T-cell (primary cell): ENCODE measurements at regions not wholly inside any gene's neighbourhood (a gene's known extent, or its start where the extent isn't known, plus 50 kb on each side); places are given as distances from the start of the nearest gene placed in this dataset.

Experiments
- ATAC-seq, 4 experiments: fragments of 200-7000 bp in 3 of 4; fragments of 150-1000 bp in 1 of 4; cut with Tn5 transposase; replicated peaks in 1 of 4; 1 replicate in 3 of 4; 2 replicates in 1 of 4; pipeline ENCODE4 v1.10.0; 2021; ENCODE audit warnings: moderate library complexity in 3 of 4, mild to moderate bottlenecking in 2 of 4, moderate number of reproducible peaks in 1 of 4
- CTCF ChIA-PET, 2 donors: fragments of 300-600 bp; sonication (Branson Sonifier 250); formaldehyde crosslinking; loops; one replicate each; lab custom pipeline; 2022; ENCODE audit warnings: antibody characterized with exemption in 2 of 2; lab: Charles Lee
- POLR2A ChIA-PET, 2 donors: fragments of 300-600 bp; sonication (Branson Sonifier 250); formaldehyde crosslinking; loops; one replicate each; lab custom pipeline; 2022; ENCODE audit warnings: antibody characterized with exemption in 2 of 2; lab: Charles Lee
- DNase-seq, 35 experiments: peaks; one replicate each; pipeline versions ENCODE4 v3.0.0 to v3.0.0-alpha.2; 2013 to 2023
- H3K27ac ChIP-seq: one replicate; pipeline ENCODE4 v1.5.1; 2013; ENCODE audit warnings: low read length
- H3K27me3 ChIP-seq, 2 experiments: replicated peaks in 1 of 2; 1 replicate in 1 of 2; 2 replicates in 1 of 2; pipeline versions ENCODE4 v1.6.1 to v1.7.0; 2013; ENCODE audit warnings: low read length in 1 of 2, mixed read lengths in 1 of 2; ENCODE audit not compliant: control insufficient read depth in 2 of 2, insufficient read depth in 2 of 2; ENCODE audit errors: extremely low read depth in 1 of 2
- H3K36me3 ChIP-seq, 2 donors: 1 replicate in 1 of 2; 2 replicates in 1 of 2; pipeline versions ENCODE4 v1.6.1 to v1.7.0; 2013; ENCODE audit warnings: low read length in 1 of 2; ENCODE audit not compliant: control insufficient read depth in 2 of 2, insufficient read depth in 1 of 2; ENCODE audit errors: extremely low read depth in 1 of 2
- H3K4me1 ChIP-seq, 2 experiments: 1 replicate in 1 of 2; 2 replicates in 1 of 2; pipeline versions ENCODE4 v1.6.1 to v1.7.0; 2013; ENCODE audit warnings: low read length in 2 of 2, mixed read lengths in 1 of 2; ENCODE audit not compliant: insufficient read depth in 2 of 2, control insufficient read depth in 1 of 2; ENCODE audit errors: extremely low read depth in 1 of 2
- H3K4me3 ChIP-seq, 2 donors: 1 replicate in 1 of 2; 2 replicates in 1 of 2; pipeline versions ENCODE4 v1.5.1 to v1.7.0; 2013; ENCODE audit warnings: mild to moderate bottlenecking in 2 of 2, low read length in 1 of 2, moderate library complexity in 1 of 2; ENCODE audit not compliant: control insufficient read depth in 1 of 2; ENCODE audit errors: extremely low read depth in 1 of 2
- H3K9me3 ChIP-seq: 2 replicates; pipeline ENCODE4 v1.7.0; 2013
- H3K27ac Mint-ChIP-seq, 2 donors: one replicate each; pipeline ENCODE4 v1.8.0; 2020 to 2021; ENCODE audit warnings: mild to moderate bottlenecking in 2 of 2, mixed read lengths in 2 of 2
- H3K27me3 Mint-ChIP-seq, 2 donors: one replicate each; pipeline ENCODE4 v1.8.0; 2021 to 2022; ENCODE audit warnings: mixed read lengths in 2 of 2
- H3K36me3 Mint-ChIP-seq: one replicate; pipeline ENCODE4 v1.8.0; 2021; ENCODE audit warnings: mixed read lengths
- H3K4me1 Mint-ChIP-seq, 3 donors: one replicate each; pipeline ENCODE4 v1.8.0; 2020 to 2022; ENCODE audit warnings: mixed read lengths in 3 of 3, mild to moderate bottlenecking in 1 of 3
- H3K4me3 Mint-ChIP-seq, 3 donors: one replicate each; pipeline ENCODE4 v1.8.0; 2020 to 2022; ENCODE audit warnings: mild to moderate bottlenecking in 3 of 3, mixed read lengths in 3 of 3, moderate library complexity in 3 of 3
- H3K9me3 Mint-ChIP-seq, 3 donors: one replicate each; pipeline ENCODE4 v1.8.0; 2020 to 2022; ENCODE audit warnings: mixed read lengths in 3 of 3
- WGBS: methylation state at CpG from one replicate; pipeline ENCODE4 v1.1.5; 2013; ENCODE audit warnings: missing lambda C conversion rate; ENCODE audit not compliant: insufficient coverage; 5-methylcytosine and 5-hydroxymethylcytosine counted together

DNA sequence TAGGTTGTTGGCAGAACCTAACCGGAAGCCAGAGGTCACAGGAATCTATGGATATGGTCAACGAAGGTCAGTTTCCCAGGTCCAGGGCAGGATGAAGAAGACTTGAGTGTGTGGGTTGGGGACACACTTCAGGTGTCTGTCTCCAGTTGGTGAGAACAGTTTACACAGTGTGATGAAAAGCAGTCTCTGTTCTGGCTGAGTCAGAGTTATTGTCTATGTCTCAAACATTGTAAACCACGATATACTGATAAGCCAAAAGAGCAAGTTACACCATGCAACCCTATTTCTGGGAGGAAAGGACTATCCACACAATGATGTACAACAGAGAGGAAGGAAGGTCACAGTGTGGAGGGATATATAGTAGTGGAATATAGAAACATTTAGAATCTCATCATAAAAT lies 187.1 kb upstream of the C1QTNF7 start:
- no peak overlapping the region for H3K4me3 Mint-ChIP-seq

DNA sequence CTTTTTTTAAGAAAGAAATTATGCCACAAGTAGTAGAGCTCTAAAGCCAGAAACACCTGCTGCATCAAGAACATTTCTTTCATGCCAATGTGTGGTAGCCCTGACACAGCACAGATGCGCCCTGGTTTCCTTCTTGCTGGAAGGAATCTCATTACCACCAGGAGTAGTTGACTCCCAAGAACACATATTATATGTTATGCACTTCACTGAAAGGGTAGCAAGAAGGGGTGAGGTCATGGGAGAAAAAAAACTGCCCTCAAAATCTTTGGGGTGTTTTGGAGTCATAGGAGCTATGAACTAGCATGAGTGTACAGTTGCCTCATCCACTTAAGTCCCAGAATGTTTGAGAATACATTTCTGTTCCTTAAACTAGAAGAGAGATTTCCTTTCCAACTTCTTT lies 185.8 kb upstream of the C1QTNF7 start:
- ChIA-PET POLR2A (no interaction called here), CTCF (interaction anchor here (1.1 to 1.4 kb wide), 3 partner anchors 9 to 215 kb away, joined by 4 to 5 read pairs (median 4); no protein-coding TSS in a partner anchor)
- Mint-ChIP-seq H3K4me1 (peaks cover 0 to 9% (median 0%) of the 10 kb centered on the region in 3 donors), H3K4me3 (no peak overlapping the region), H3K27ac (no peak overlapping the region), H3K27me3 (no peaks in the 10 kb centered on the region), H3K36me3 (no peaks in the 10 kb centered on the region), H3K9me3 (no peaks in the 10 kb centered on the region)
- DNase-seq (no peak), ATAC-seq (no peak)
- Histone ChIP-seq H3K27me3 (no peaks in the 10 kb centered on the region), H3K4me3 (no peak overlapping the region), H3K36me3 (no peaks in the 10 kb centered on the region), H3K27ac (no peak overlapping the region), H3K4me1 (no peaks in the 10 kb centered on the region), H3K9me3 (no peaks in the 10 kb centered on the region)
- WGBS = no CpG with 5 or more reads among the region's 1 CpG

More for the DNA sequence above, 187.1 kb upstream of the C1QTNF7 start:
- no peaks in the 10 kb centered on the region for H3K36me3 Mint-ChIP-seq
- no peaks in the 10 kb centered on the region for H3K4me1 ChIP-seq
- ChIA-PET CTCF (no interaction called here), POLR2A (no interaction called here)
- H3K27ac ChIP-seq = no peak overlapping the region
- no peaks in the 10 kb centered on the region for H3K27me3 ChIP-seq
- H3K4me3 ChIP-seq = no peak overlapping the region
- WGBS = 43% methylated on average over 1 of the region's 3 CpGs
- ATAC-seq (no peak), DNase-seq (no peak)
- H3K9me3 Mint-ChIP-seq = no peaks in the 10 kb centered on the region
- no peak overlapping the region for H3K27ac Mint-ChIP-seq
- H3K9me3 ChIP-seq = no peaks in the 10 kb centered on the region
- no peaks in the 10 kb centered on the region for H3K36me3 ChIP-seq
- no peaks in the 10 kb centered on the region for H3K27me3 Mint-ChIP-seq
- H3K4me1 Mint-ChIP-seq = peaks cover 0 to 9% (median 0%) of the 10 kb centered on the region in 3 donors

DNA sequence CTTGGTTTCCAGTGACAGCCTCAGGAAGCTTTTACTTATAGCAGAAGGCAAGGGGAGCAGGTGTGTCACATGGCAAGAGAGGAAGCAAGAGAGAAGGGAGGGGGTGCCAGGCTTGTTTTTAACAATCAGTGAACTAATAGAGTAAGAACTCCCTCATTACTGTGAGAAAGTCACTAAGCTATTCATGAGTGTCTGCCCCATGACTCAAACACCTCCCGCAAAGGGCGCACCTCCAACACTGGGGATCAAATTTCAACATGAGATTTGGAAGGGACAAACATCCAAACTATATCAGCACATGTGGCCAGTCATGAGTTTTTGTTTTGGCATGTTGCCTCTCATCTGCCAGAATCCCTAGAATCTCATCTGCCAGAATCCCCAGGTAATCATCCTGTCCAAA lies 183.5 kb upstream of the C1QTNF7 start:
- ATAC-seq = no peak
- DNase-seq = no peak
- Mint-ChIP-seq H3K36me3 (no peaks in the 10 kb centered on the region), H3K4me3 (no peak overlapping the region), H3K27me3 (no peaks in the 10 kb centered on the region), H3K27ac (no peak overlapping the region), H3K4me1 (no peaks in the 10 kb centered on the region), H3K9me3 (no peaks in the 10 kb centered on the region)
- Histone ChIP-seq H3K27me3 (no peaks in the 10 kb centered on the region), H3K27ac (no peak overlapping the region), H3K36me3 (no peaks in the 10 kb centered on the region), H3K4me3 (no peak overlapping the region), H3K4me1 (no peaks in the 10 kb centered on the region), H3K9me3 (no peaks in the 10 kb centered on the region)
- WGBS = 100% methylated on average over 2 of the region's 2 CpGs
- CTCF ChIA-PET = interaction anchor here in 1 of 2 donors (1.0 kb wide), 1 partner anchor 9 kb away, joined by 3 read pairs; no protein-coding TSS in a partner anchor
- POLR2A ChIA-PET = no interaction called here

DNA sequence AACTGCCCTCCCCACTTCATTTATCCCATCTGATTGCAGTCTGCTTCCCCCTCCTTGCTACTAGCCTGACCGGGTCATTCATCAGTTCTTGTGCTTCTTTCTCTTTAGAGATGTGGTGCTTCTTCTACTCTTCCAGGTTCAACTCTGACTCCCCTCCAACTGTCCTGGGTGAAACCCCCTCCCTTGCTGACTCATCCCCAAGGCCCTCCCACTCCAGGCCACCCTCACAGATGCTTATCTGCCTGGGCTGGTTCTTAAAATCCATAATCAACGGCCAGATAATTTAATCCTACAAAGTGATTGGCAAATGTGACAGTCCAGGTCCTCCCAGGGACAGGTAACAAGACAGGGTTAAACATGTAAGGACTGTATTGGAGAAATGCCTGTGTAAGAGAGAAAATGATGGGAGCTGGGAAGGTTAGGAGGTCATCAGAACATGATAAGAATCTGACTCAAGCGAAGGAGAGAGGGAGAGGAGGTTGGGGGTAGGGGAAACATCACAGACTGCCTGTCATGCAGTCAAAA lies 182.8 kb upstream of the C1QTNF7 start:
- Histone ChIP-seq H3K4me3 (no peak overlapping the region), H3K27me3 (no peaks in the 10 kb centered on the region), H3K9me3 (no peaks in the 10 kb centered on the region), H3K36me3 (no peaks in the 10 kb centered on the region), H3K4me1 (no peaks in the 10 kb centered on the region), H3K27ac (no peak overlapping the region)
- ChIA-PET POLR2A (no interaction called here), CTCF (interaction anchor here in 1 of 2 donors (1.0 kb wide), 1 partner anchor 9 kb away, joined by 3 read pairs; no protein-coding TSS in a partner anchor)
- no peak overlapping the region for H3K27ac Mint-ChIP-seq
- 71% methylated on average over 2 of the region's 3 CpGs for WGBS
- ATAC-seq = no peak
- H3K4me1 Mint-ChIP-seq = no peaks in the 10 kb centered on the region
- DNase-seq = no peak
- no peaks in the 10 kb centered on the region for H3K9me3 Mint-ChIP-seq
- no peaks in the 10 kb centered on the region for H3K36me3 Mint-ChIP-seq
- H3K4me3 Mint-ChIP-seq = no peak overlapping the region
- H3K27me3 Mint-ChIP-seq = no peaks in the 10 kb centered on the region

DNA sequence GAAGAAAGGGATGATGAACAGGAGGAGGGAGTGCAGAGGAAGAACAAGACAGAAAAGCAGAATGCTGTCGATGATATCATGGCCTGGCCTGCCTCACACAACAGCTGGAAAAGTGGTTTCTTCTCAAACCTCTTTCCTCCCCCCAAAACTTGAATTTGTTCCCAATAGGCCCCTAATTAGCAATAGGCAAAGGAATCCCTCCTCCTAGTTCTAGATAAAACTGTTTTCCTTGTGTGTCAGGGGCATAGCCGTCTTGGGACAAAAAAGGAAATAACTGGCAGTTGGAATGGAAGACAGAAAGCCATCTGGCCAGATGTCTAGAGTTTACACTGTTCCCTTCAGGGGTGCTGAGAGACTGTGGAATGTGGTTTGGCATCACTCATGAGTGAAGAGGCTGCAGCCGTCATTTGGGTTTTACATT lies 177.8 kb upstream of the C1QTNF7 start:
- Histone ChIP-seq H3K36me3 (no peaks in the 10 kb centered on the region), H3K9me3 (no peaks in the 10 kb centered on the region), H3K27ac (no peak overlapping the region), H3K4me1 (no peaks in the 10 kb centered on the region), H3K27me3 (no peaks in the 10 kb centered on the region), H3K4me3 (no peak overlapping the region)
- Mint-ChIP-seq H3K27ac (no peak overlapping the region), H3K27me3 (no peaks in the 10 kb centered on the region), H3K4me1 (peaks cover 0 to 8% (median 0%) of the 10 kb centered on the region in 3 donors), H3K36me3 (no peaks in the 10 kb centered on the region), H3K9me3 (no peaks in the 10 kb centered on the region), H3K4me3 (no peak overlapping the region)
- ChIA-PET POLR2A (no interaction called here), CTCF (interaction anchor here in 1 of 2 donors (0.6 kb wide), 1 partner anchor 131 kb away, joined by 3 read pairs; no protein-coding TSS in a partner anchor)
- no peak for DNase-seq
- WGBS = 100% methylated on average over 1 of the region's 3 CpGs
- ATAC-seq = no peak

DNA sequence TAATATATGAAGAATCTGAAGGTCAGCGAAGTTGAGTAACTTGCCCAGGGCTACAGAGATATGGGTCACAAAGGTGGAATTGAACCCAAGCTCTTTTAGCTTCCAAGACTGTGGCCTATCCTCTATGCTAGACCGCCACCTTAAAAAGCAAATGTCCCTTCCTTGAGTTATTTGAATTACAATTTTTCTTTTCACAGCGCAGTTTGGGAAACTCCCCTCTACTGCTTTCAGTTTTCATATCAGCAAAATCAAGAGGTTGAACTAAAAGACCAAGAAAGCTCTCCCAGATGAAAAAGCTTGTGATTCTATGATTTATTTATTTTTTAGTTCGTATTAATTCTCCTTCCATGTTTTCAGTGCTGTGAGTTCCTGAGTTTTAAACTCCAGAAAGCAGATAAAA lies 174.5 kb upstream of the C1QTNF7 start:
- Mint-ChIP-seq H3K27me3 (no peaks in the 10 kb centered on the region), H3K9me3 (no peaks in the 10 kb centered on the region), H3K4me1 (peaks cover 0 to 8% (median 0%) of the 10 kb centered on the region in 3 donors), H3K36me3 (no peaks in the 10 kb centered on the region), H3K4me3 (no peak overlapping the region), H3K27ac (no peak overlapping the region)
- H3K36me3 ChIP-seq = no peaks in the 10 kb centered on the region
- no peaks in the 10 kb centered on the region for H3K27me3 ChIP-seq
- no peaks in the 10 kb centered on the region for H3K9me3 ChIP-seq
- no peaks in the 10 kb centered on the region for H3K4me1 ChIP-seq
- ATAC-seq = no peak
- H3K27ac ChIP-seq = no peak overlapping the region
- H3K4me3 ChIP-seq = no peak overlapping the region
- no CpG with 5 or more reads among the region's 4 CpGs for WGBS
- POLR2A ChIA-PET = interaction anchor here in 1 of 2 donors (0.5 kb wide), 1 partner anchor 551 kb away, joined by 3 read pairs; no protein-coding TSS in a partner anchor
- DNase-seq = no peak
- CTCF ChIA-PET = interaction anchor here in 1 of 2 donors (1.4 kb wide), 1 partner anchor 9 kb away, joined by 3 read pairs; no protein-coding TSS in a partner anchor
